AG04449 (cell line): ENCODE measurements at regions not wholly inside any gene's neighbourhood (a gene's known extent, or its start where the extent isn't known, plus 50 kb on each side); places are given as distances from the start of the nearest gene placed in this dataset.
"Not testable (repeated sequence)": the region's sequence is repeated elsewhere in the genome, so short reads cannot be mapped to it uniquely, and the experiment has no call there.

Source experiments
- CTCF ChIA-PET: fragments of 350-600 bp; formaldehyde crosslinking; extraction: SDS; loops from one replicate; lab custom pipeline; 2021; ENCODE audit warnings: antibody characterized with exemption; lab: Yijun Ruan, JAX
- POLR2A ChIA-PET: fragments of 400-600, 350-600 bp; formaldehyde crosslinking; extraction: SDS; loops from one replicate; lab custom pipeline; 2020; ENCODE audit warnings: antibody characterized with exemption, inconsistent platforms; lab: Yijun Ruan, JAX
- DNase-seq: peaks from one replicate; pipeline ENCODE4 v3.0.0-alpha.2; 2010; ENCODE audit warnings: low read depth, low spot score
- H3K4me3 ChIP-seq: 2 replicates; pipeline ENCODE4 v1.5.1; 2011; ENCODE audit warnings: low read depth, mild to moderate bottlenecking, control low read depth, low read length
- TF ChIP-seq, protein P1 (sequence below): IDR thresholded peaks from one replicate; pipeline ENCODE4 v1.5.1; 2011; ENCODE audit warnings: mild to moderate bottlenecking, moderate library complexity, low read length, control low read depth, inconsistent platforms; ENCODE audit not compliant: insufficient read depth; ENCODE audit errors: missing control alignments

DNA sequence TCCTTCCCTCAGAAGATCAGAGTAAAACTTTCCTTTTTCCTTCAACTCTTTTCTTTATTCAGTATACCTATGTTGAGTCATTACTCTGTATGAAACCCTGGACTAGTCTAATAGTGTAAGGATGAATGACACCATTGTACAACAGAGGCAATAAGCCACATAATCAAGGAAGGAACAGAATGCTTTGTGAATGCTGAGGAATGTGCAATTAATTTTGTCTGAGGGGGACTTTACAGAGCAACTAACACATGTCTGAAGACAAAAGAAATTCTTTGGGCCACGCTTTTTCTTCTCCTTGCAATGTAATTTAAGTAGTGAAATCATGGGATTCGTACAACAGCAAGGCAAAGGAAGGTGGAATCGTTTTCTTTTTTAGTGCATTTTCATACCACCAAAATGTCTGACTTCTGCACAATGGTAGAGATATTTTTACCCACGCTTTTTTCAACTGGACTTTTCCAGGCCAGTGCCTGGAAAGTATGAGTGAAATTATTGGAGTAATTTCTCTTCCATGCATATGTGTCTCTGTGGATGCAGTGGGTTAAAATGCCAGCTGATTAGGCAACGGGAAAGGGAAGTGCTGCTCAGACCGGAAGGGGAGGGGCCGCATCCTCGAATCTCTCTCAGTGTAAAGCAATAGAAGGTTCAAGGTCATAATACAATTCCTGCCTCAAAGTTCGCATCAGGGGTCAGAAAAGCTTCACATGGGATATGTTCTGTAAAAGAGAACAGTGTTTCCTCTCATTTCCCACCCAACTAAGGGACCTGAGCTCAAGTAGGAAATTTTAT is 89.9 kb upstream of the MTHFD1L start:
- CTCF ChIA-PET, result no interaction called here
- no peak for DNase-seq
- no peak overlapping the region for H3K4me3 ChIP-seq
- TF ChIP-seq, protein P1, sequence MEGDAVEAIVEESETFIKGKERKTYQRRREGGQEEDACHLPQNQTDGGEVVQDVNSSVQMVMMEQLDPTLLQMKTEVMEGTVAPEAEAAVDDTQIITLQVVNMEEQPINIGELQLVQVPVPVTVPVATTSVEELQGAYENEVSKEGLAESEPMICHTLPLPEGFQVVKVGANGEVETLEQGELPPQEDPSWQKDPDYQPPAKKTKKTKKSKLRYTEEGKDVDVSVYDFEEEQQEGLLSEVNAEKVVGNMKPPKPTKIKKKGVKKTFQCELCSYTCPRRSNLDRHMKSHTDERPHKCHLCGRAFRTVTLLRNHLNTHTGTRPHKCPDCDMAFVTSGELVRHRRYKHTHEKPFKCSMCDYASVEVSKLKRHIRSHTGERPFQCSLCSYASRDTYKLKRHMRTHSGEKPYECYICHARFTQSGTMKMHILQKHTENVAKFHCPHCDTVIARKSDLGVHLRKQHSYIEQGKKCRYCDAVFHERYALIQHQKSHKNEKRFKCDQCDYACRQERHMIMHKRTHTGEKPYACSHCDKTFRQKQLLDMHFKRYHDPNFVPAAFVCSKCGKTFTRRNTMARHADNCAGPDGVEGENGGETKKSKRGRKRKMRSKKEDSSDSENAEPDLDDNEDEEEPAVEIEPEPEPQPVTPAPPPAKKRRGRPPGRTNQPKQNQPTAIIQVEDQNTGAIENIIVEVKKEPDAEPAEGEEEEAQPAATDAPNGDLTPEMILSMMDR, result no peak
- POLR2A ChIA-PET, result no interaction called here

DNA sequence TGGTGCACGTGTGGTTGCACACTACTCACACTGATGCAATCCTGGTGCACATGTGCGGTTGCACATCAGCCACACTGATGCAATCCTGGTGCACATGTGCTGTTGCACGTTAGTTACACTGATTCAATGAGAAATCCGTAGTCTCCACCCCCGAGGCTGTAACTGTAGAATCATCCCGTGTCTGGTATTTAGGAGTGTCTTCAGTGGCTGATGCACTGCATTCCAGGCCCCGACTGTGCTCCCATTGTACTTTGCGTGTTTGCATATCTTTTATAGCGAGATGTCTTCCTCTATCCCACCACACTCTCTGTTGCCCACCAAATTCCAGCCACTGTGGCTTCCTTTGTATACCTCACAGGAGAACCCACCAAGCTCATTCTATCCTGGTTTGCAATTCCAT is 87.8 kb upstream of the MTHFD1L start:
- no peak overlapping the region for H3K4me3 ChIP-seq
- TF ChIP-seq, protein P1, result no peak
- CTCF ChIA-PET, result no interaction called here
- no peak for DNase-seq
- POLR2A ChIA-PET, result no interaction called here

DNA sequence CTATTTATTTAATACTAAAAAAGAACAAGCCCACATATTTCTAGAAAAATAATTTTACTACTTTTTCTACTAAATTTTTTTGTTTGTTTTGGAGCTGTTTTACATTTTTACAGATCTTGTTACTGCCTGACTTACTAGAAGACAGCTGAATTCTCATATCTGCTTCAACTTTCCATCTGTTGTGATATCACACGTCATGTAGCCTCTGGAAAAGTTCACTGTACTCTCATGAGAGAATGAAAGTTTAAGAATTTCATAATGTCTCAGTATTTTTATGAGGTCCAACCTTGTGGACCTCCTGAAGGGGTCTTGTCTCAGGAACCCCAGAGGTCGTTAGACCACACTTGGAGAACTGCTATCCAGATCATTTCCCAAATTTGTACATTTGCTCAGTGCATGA is 81.7 kb upstream of the MTHFD1L start:
- ChIA-PET CTCF (no interaction called here), POLR2A (no interaction called here)
- H3K4me3 ChIP-seq, result no peak overlapping the region
- no peak for DNase-seq
- TF ChIP-seq, protein P1, result no peak

DNA sequence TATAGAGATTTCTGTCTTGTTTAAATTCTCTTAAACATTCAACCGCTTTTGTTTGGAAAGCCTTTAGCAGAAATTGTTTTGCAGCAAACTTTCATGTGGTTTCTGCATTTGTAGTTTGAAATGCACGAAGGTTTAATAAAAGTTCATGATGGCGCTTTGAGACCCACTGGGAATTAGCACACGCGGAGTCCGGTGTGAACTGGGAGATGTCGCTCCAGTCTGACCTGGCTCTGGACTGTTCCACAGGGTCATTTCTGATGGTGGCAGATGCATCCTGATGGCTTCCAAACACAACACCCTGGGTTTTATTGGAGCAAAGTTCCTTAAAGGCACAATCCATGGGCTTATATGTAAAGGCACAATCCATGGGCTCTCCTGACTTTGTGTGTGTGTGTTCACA is 78.1 kb upstream of the MTHFD1L start:
- no peak overlapping the region for H3K4me3 ChIP-seq
- TF ChIP-seq, protein P1, result no peak
- DNase-seq, result no peak
- POLR2A ChIA-PET, result no interaction called here
- CTCF ChIA-PET, result interaction anchor here (2.5 kb wide), 1 partner anchor 30 kb away, joined by 6 read pairs; no protein-coding TSS in a partner anchor

DNA sequence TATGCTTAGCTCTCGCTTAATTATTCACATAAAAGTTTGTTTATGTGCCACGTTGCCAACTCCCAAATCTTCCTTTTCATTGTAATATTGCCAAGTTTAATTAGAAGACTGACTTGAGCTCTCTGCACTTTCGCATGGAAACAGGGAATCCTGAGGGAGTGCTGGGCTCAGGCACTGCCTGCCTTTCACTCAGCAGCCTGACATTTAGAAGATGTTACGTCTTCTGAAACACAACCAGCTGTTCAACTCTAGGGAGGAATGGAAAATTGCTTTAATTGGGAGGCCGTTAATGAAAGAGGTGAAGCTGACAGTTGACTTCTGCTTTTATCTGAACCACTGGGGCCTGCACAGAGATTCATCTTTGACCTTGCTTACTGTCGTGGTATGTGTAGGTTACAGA is 77.4 kb upstream of the MTHFD1L start:
- ChIA-PET POLR2A (no interaction called here), CTCF (interaction anchor here (2.5 kb wide), 1 partner anchor 29 kb away, joined by 6 read pairs; no protein-coding TSS in a partner anchor)
- TF ChIP-seq, protein P1, result no peak
- no peak overlapping the region for H3K4me3 ChIP-seq
- DNase-seq, result no peak

DNA sequence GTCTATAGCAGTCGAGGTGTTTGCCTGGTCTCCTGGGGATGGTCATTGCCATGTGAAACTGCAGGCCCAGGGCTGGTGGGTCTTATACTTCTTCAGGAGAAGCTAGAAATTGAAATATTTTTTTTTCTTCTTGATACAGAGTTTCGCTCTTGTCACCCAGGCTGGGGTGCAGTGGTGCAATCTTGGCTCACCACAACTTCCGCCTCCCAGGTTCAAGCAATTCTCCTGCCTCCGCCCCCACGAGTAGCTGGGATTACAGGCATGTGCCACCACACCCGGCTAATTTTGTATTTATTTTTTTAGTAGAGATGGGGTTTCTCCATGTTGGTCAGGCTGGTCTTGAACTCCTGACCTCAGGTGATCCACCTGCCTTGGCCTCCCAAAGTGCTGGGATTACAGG is 75.6 kb upstream of the MTHFD1L start:
- POLR2A ChIA-PET, CTCF ChIA-PET, DNase-seq, H3K4me3 ChIP-seq: not testable (repeated sequence)

DNA sequence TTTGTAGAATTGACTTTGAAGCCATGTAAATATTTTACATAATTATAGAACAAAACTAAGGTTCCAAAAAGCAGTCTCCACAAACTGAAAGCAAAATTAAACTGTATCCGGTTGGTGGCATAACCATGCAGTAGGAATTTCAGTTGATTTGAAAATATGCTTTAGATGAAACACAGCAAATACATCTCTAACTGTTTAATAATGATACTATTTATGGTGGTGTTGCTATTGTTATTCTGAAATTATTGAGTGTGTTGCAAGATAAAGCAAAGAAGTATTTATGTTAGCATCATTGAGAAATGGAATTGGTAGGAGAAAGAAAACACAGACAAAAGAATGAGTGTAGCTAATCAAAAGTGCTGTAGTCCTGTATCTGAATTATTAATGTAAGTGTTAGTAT is 73.8 kb upstream of the MTHFD1L start:
- POLR2A ChIA-PET, result no interaction called here
- H3K4me3 ChIP-seq, result no peak overlapping the region
- DNase-seq, result no peak
- TF ChIP-seq, protein P1, result no peak
- CTCF ChIA-PET, result no interaction called here
